Stomach (tissue), 4 donors: ENCODE measurements at regions not wholly inside any gene's neighbourhood (a gene's known extent, or its start where the extent isn't known, plus 50 kb on each side); places are given as distances from the start of the nearest gene placed in this dataset.
"Not testable (repeated sequence)": the region's sequence is repeated elsewhere in the genome, so short reads cannot be mapped to it uniquely, and the experiment has no call there.

Experiments
- CTCF ChIP-seq, 7 experiments: fragments of 450-650 bp in 4 of 7; fragments of 200-600 bp in 3 of 7; sonication (generic) in 3 of 7; IDR thresholded peaks; one replicate each; pipeline ENCODE4 v1.5.1; 2016 to 2019; ENCODE audit warnings: antibody characterized with exemption in 7 of 7, control low read depth in 2 of 7, mild to moderate bottlenecking in 1 of 7
- EP300 ChIP-seq: sonication (generic); formaldehyde crosslinking; IDR thresholded peaks from one replicate; pipeline ENCODE4 v1.6.1; 2017; ENCODE audit warnings: antibody characterized with exemption
- POLR2A ChIP-seq, 4 donors: fragments of 450-650 bp; IDR thresholded peaks; one replicate each; pipeline ENCODE4 v1.6.1; 2016; ENCODE audit warnings: antibody characterized with exemption in 4 of 4, control low read depth in 2 of 4, mild to moderate bottlenecking in 1 of 4, moderate library complexity in 1 of 4

GRCh38 chr1:29797125-29797524 lies 560.8 kb downstream of the PTPRU start:
- TF ChIP-seq CTCF (IDR thresholded peaks at IDR 0.05); EP300; POLR2A (IDR thresholded peaks at IDR 0.05): not testable (repeated sequence)
